SK-N-SH (cell line): ENCODE measurements at regions not wholly inside any gene's neighbourhood (a gene's known extent, or its start where the extent isn't known, plus 50 kb on each side); places are given as distances from the start of the nearest gene placed in this dataset.

Experiments used
- CTCF ChIP-seq: fragments of 200-600 bp; sonication (generic); IDR thresholded peaks from 2 replicates; pipeline ENCODE4 v1.6.1; 2017; ENCODE audit warnings: antibody characterized with exemption, mild to moderate bottlenecking, moderate library complexity
- JUND ChIP-seq: IDR thresholded peaks from 2 replicates; pipeline ENCODE4 v1.4.0; 2012
- MAX ChIP-seq: IDR thresholded peaks from 2 replicates; pipeline ENCODE4 v1.4.0; 2012; ENCODE audit warnings: low read depth
- RAD21 ChIP-seq: IDR thresholded peaks from 2 replicates; pipeline ENCODE4 v1.6.1; 2012; ENCODE audit warnings: mild to moderate bottlenecking, low read length
- REST ChIP-seq: IDR thresholded peaks from 2 replicates; pipeline ENCODE4 v1.6.1; 2012; ENCODE audit warnings: mild to moderate bottlenecking, low read depth, low read length, moderate library complexity
- TAF1 ChIP-seq: IDR thresholded peaks from 2 replicates; pipeline ENCODE4 v1.6.1; 2012; ENCODE audit warnings: low read depth, mild to moderate bottlenecking, low read length, moderate library complexity, borderline replicate concordance
- TEAD4 ChIP-seq: IDR thresholded peaks from 2 replicates; pipeline ENCODE4 v1.4.0; 2012; ENCODE audit warnings: mild to moderate bottlenecking, borderline replicate concordance; ENCODE audit not compliant: insufficient read depth
- USF1 ChIP-seq: IDR thresholded peaks from 2 replicates; pipeline ENCODE4 v1.4.0; 2012; ENCODE audit warnings: low read depth, borderline replicate concordance

GRCh38 chr11:112735470-112735869 lies 225.8 kb upstream of the NCAM1 start:
- TF ChIP-seq CTCF (no peak), TAF1 (no peak), USF1 (no peak), JUND (no peak), RAD21 (no peak), TEAD4 (no peak), MAX (no peak), REST (no peak)
